Fibroblast of skin of right quadriceps (primary cell): ENCODE measurements at regions not wholly inside any gene's neighbourhood (a gene's known extent, or its start where the extent isn't known, plus 50 kb on each side); places are given as distances from the start of the nearest gene placed in this dataset.
"Not testable (repeated sequence)": the region's sequence is repeated elsewhere in the genome, so short reads cannot be mapped to it uniquely, and the experiment has no call there.

ENCODE experiments used
- DNase-seq: peaks from one replicate; pipeline ENCODE4 v3.0.0-alpha.2; 2013

- peak; percentile 86 for DNase-seq
Observed at GRCh38 chr3:157618075-157618760, 115.0 kb upstream of the VEPH1 start.

- no peak for DNase-seq
Observed at GRCh38 chr3:157614896-157615295, 111.7 kb upstream of the VEPH1 start.

GRCh38 chr3:157611536-157612076 lies 108.4 kb upstream of the VEPH1 start:
- no peak for DNase-seq

DNA sequence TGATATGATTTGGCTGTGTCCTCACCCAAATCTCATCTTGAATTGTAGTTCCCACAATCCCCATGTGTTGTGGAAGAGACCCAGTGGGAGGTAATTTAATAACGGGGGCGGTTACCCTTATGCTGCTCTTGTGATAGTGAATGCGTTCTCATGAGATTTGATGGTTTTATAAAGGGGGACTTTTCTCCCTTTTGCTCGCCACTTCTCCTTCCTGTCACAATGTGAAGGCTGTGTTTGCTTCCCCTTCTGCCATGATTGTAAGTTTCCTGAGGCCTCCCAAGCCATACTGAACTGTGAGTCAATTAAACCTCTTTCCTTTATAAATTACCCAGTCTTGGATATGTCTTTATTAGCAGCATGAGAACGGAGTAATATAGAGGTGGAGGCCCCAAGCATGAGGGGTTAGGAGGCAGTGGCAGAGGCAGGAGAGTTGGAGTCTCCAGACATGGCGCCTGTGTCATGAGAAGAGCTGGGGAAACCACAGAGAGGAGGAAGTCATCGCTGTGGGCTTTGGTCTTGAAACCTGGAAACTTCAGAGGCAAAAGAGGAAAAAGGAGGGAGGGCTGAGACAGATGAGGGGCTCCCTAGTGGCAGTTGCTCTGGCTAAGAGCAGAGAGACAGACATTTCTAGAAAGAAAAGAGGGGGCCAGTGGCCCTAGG lies 107.8 kb upstream of the VEPH1 start:
- no peak for DNase-seq

- no peak for DNase-seq
Observed at GRCh38 chr3:157607826-157608405, 104.7 kb upstream of the VEPH1 start.

GRCh38 chr3:157606852-157607197 lies 103.6 kb upstream of the VEPH1 start:
- no peak for DNase-seq

DNA sequence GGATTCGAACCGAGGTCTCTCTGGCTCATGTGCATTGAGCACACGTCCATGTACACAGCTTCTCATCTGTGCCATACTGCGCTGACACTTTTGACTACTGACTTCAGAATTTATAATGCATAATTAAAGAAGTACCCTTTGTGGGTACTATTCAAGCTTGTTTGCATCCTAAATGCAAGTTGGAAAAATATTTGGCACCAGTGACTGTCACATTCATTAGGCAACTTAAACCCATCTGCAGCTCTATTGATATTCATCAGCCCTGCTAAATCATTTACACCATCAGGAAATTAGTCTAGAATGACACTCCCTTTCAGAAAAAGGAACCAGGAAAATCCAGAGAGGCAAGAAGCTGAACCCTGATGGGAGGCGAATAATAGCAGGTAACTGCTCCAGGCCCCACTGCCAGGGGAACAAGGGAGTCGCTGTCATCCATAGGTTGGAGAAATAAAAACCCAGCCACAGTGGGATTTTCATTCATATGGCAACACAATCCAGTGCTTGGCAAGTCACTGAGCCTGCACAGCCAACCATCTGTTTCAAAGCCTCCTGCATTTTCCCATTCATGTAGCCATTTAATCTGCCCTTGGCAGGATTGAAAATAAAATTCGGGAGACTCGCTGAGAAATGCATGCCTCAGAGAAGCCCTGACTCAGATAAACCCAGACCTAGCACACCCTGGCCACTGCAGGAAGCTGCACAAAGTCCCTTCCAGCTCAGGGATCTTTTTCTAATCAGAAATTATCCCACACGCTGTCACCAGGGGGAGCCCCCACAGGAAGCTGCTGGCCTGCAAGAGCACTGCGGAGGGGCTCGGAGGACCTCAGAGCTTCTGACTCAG lies 103.0 kb upstream of the VEPH1 start:
- peak; percentile 73 for DNase-seq

DNA sequence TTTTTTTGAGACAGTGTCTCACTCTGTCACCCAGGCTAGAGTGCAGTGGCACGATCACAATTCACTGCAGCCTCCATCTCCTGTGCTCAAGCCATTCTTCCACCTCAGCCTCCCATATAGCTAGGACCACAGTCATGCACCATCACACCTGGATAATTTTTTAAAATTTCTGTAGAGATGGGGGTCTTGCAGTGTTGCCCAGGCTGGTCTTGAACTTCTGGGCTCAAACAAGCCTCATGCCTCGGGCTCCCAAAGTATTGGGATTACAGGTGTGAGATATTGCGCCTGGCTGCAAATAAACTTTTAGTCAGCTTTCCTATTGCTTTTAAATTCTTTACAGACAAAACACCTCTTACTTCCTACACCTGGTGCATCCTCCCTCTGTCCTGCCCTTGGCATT lies 102.1 kb upstream of the VEPH1 start:
- DNase-seq: no peak

DNA sequence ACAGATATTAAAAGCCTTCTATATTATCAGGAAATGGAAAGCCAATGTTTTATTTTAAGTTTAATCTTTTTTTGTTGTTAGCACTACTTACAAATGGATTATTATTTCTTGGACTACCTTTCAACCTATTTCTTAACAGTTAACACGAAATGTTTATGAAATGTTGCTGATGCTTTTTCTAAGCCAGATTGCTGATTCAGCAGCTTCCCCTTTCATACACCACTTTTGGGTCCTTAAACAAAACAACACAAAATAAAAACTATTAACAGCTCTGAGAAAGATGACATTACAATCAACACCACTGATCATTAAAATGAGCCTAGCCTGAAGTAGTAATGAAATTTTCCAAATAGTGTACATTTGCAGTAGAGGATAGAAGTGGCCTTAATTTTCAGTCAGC lies 99.2 kb upstream of the VEPH1 start:
- DNase-seq: no peak

GRCh38 chr3:157595259-157595658 lies 92.0 kb upstream of the VEPH1 start:
- DNase-seq: no peak

DNA sequence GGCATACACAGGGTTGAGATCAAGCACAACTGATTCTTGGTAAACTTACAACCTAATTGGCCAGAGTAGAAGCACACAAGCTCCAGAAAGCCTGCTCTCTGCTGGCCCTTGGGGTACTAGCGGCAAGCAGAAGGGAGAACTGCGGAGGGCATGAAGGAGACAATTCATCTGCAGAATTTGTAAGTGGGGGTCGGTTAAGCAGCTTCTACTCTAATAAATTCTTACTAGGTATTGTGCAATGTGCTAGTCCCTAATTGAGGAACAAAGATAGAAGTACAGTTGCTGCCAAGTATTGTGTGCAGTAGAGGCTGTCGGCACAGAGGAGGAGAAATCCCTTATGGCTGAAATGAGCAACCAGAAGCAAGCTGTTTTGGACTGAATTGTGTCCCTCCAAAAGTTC lies 91.2 kb upstream of the VEPH1 start:
- no peak for DNase-seq

- no peak for DNase-seq
Observed at GRCh38 chr3:157592769-157593168, 89.6 kb upstream of the VEPH1 start.

GRCh38 chr3:157590273-157590672 lies 87.1 kb upstream of the VEPH1 start:
- no peak for DNase-seq

- DNase-seq: peak; percentile 47
Observed at GRCh38 chr3:157589211-157589610, 86.0 kb upstream of the VEPH1 start.

GRCh38 chr3:157588386-157589060 lies 85.3 kb upstream of the VEPH1 start:
- no peak for DNase-seq

- DNase-seq: no peak
Observed at GRCh38 chr3:157586293-157586692, 83.1 kb upstream of the VEPH1 start.

DNA sequence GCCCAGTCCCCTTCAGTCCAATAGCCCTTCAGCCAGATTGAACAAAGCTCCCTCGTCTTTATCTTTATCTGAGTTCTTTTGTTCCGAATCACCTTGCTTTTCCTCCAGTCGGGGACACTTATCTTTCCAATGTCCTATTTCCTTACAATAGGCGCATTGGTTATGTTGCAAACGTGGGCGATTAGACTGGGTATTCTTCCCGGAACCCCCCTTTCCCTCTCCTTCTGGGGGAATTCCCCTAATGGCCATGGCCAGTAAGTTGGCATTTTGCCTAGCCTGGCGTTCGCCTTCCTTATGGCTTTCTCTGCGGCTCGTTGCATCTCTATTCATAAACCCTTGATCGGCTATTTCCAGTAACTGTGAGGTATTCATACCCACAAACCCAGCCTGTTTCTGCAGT lies 82.2 kb upstream of the VEPH1 start:
- no peak for DNase-seq

GRCh38 chr3:157582637-157582973 lies 79.4 kb upstream of the VEPH1 start:
- DNase-seq: no peak

GRCh38 chr3:157581956-157582636 lies 78.9 kb upstream of the VEPH1 start:
- not testable (repeated sequence) for DNase-seq

GRCh38 chr3:157581371-157581770 lies 78.2 kb upstream of the VEPH1 start:
- peak; percentile 44 for DNase-seq

DNA sequence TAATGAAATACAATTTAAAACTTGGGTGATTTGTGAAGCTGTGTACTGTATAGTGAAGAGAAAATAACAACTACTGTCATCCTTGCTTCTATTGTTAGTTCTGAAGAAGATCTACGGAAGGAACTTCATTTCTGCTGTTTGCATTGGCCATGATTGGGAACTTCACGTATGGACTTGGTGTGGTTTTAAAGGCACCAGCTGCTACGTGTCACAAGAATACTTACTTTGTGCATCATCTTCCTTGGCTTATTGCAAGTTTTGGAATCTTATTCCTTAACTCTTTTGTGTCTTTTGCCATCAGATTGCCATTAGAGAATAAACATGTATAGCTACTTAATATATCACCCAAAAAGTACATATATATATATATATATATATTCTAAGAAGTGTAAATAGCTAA lies 75.0 kb upstream of the VEPH1 start:
- DNase-seq: no peak

DNA sequence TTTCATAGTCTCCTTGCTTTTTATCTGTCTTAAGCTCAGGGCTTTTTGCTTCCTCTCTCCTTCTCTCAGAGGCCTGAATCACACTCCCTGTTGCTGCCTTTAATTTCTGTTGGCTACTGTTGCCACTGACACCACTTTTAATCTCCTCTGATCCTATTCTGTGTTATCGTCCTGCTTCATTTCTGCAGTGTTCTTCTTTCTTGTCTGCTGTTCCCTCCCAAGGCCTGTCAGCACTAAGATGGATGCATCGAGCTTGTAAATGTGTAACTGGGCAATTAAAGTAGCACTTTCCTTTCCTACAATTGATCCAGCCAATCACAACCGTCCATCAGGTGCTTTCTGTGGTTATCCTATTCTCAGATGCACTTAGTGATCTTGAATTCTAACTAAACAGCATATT lies 71.3 kb upstream of the VEPH1 start:
- DNase-seq: no peak
